ENCODE measurements at regions not wholly inside any gene's neighbourhood (a gene's known extent, or its start where the extent isn't known, plus 50 kb on each side); places are given as distances from the start of the nearest gene placed in this dataset.

DNA sequence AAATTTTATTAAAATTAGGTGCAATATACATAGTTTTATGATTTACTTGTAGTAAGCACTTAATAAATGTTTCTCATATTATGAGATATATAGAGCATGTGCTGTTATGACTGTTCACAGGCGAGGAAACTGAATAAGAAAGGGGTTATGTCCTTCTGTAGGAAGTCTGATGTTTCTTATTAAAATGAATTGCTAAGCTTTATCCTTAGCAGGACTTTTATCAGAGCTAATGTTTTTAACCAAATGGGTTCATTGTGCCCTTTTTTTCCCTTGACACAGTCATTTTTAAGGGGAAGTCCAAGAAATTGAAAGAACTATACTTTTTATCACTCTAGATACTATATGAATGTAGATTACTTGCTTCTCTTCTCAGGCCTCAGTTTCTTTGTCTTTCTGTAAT is 285.2 kb downstream of the PTPRC start:
- no peak for TF ChIP-seq ZNF274 (IDR thresholded peaks at IDR 0.05; ENCODE audit: low read depth, low read length)
- H3K4me3 ChIP-seq (ENCODE audit: low read length), result no peak overlapping the region; the same call in 1 of the 2 replicates

DNA sequence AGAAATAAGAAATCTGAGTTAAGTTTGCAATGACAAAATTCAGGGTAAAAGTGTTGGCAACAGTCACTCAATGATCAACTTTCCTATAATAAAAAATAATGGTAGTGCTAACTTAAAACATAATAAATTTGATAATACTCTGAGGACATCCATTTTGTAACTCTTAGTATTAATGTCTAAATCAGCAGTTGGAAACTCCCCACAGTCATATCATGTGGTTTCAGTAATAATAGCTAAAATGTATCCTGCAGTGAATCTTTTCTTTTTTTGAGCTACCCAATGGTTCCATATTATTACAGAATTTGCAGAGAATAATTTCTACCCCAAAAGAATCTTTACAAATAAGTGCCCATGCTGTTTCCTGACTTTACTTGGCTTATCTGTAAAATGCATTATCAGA is 286.7 kb downstream of the PTPRC start:
- no peak for TF ChIP-seq ZNF274 (IDR thresholded peaks at IDR 0.05; ENCODE audit: low read depth, low read length)
- no peak overlapping the region; the same call in 1 of the 2 replicates for H3K4me3 ChIP-seq (ENCODE audit: low read length)

DNA sequence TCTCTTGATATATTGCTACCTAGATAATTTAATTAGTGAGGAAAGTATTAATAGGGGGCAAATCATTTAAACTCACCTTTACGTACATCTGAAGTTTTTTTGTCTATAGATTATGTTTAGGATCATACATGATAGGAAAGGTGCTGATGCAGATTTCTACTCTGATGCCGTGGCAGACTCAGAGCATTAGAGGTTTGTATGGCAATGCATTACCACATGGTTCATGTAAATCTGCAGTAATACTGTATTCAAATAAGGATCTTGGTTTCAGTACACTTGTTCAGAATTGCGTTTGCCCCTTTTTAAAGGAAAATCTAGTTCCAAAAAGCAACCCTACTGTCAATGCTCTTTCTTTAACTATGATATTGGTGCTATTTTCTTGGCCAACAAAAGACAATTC is 288.3 kb downstream of the PTPRC start:
- TF ChIP-seq ZNF274 (IDR thresholded peaks at IDR 0.05; ENCODE audit: low read depth, low read length), result no peak
- no peak overlapping the region for H3K4me3 ChIP-seq (ENCODE audit: low read length)

DNA sequence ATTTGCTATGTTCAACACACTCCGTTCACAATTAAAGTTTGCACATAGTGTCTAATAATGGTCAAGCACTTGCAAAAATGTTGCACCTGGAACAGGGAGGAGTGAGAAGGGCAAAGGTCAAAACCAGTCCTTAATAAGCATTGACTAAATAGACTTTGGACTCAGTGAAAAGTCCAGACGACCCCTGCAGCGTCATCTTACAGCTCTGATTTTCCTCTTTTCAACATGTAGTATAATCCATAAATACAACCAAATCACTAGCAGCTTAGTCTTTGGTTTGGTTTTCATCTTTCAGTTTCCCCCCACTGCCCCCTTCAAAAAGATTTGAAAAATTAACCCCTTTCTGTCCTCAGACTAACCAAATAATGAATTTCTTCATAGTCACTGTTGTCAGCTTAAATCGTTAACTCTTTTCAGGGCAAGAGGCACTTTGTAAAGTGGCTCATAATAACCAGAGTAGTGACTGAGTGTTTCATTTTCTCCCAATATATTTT is 290.3 kb downstream of the PTPRC start:
- no peak for TF ChIP-seq ZNF274 (IDR thresholded peaks at IDR 0.05; ENCODE audit: low read depth, low read length)
- peak overlapping the region; percentile 51 for H3K4me3 ChIP-seq (ENCODE audit: low read length)

DNA sequence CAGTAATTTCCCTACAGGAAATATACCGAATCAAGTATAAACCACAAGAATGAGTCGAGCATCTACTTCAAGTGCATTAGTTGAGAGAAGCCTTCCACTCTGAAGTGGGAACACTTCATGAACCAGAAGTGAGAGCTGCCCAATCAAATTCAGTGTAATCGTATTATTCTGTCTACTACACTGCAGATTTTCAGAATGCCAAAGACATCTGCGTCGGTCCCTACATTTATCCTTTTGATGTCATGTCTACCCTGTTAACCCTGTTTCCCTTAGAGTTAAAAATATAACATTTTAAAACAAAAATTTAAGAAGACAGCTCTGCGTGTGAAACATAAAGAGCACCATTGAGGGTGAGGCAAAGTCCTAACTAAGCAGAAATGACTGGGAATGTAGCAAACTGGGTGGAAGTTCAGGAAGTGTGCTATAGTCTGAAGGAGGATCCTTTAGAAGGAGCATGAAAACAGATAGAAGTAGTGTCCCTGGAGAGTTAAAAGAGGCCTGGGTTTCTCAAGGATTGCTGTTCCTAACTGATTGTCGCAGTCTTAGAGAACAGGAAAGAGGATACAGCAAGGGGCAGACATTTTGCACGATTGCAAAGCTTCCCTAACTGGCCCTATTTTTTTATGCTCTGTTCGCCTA is 291.2 kb downstream of the PTPRC start:
- peak overlapping the region; percentile 95 for H3K4me3 ChIP-seq (ENCODE audit: low read length)
- TF ChIP-seq ZNF274 (IDR thresholded peaks at IDR 0.05; ENCODE audit: low read depth, low read length), result no peak

DNA sequence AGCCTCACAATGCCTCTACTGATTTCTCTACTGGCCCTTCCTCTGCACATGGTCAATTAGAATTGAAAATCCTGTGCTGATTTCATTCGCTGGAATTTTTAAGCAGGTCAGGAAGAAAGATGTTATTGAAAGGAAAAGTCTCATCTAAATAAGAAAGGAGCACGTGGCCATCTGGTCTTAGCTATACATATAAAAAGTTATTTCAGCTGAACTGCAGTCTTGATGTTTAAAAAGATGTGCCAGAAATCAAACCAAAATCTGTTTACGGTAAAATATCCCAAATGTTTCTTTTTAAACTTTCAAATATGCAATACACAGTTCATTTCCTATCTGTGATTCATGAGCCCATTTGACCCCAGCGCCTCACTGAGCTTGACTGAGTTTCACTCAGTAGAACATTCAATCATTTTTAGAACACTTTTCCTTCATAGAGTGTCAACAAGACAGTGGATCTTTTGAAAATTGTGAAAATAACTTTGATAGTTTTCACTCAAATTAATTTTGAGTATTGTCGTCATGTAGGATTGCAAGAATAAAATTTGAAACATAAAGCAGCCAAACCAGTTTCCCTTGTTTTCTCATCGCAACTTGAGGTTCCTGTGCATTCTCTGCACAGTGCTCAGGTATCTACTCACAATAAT is 293.6 kb downstream of the PTPRC start:
- TF ChIP-seq ZNF274 (IDR thresholded peaks at IDR 0.05; ENCODE audit: low read depth, low read length), result no peak
- peak overlapping the region; percentile 65 for H3K4me3 ChIP-seq (ENCODE audit: low read length)

DNA sequence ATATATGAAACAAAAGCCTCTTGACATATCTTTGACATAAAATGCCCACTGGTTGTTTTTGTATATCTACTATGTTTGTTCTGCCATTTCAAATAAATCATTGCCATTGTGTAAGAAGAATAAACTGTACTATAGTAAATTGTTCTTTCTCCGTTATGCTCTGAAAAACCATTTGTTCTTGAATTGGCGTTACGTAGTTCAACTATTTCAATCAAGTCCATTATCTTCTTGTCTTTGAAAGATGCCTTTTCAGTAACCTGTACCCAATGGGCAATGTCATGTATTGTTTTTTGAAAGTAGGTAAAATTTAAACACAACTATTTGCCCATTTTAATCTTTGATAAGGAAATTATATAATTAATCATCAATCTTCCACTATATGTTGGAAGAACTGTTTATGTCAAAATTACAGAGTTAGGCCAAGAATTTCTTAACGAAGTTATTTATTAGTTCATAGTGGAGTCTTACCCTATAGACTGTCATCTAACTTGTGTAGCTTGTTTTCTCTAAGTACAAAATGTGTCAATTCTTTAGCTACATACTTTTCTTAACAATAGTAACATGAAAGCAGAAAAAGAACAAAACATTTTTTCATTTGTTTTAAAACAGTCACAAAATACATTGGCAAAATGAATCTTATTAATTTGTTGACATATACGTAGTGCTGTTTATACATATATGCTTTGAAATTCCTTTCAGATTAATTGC is 294.8 kb downstream of the PTPRC start:
- no peak for TF ChIP-seq ZNF274 (IDR thresholded peaks at IDR 0.05; ENCODE audit: low read depth, low read length)
- H3K4me3 ChIP-seq (ENCODE audit: low read length), result peak overlapping the region; percentile 99; the same call in 1 of the 2 replicates

DNA sequence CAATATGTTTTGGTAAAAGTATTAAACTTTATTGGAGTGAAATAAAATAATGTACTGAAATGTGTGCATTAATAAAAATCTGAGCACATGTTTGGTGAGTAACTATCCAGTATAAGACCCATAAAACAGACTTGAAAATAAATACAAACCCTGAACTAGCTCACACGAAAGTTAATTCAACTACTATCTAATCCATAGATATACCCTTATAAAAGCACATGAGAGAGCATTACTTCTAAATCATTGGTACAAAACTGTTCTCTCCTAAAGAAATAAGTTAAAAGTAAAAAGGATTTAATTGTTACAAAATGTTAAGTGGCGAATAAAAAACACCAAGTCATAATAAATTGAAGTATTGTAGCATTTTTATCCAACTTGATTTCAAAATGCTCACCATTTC is 295.6 kb downstream of the PTPRC start:
- H3K4me3 ChIP-seq (ENCODE audit: low read length), result peak overlapping the region; percentile 99; the same call in 1 of the 2 replicates
- TF ChIP-seq ZNF274 (IDR thresholded peaks at IDR 0.05; ENCODE audit: low read depth, low read length), result no peak

DNA sequence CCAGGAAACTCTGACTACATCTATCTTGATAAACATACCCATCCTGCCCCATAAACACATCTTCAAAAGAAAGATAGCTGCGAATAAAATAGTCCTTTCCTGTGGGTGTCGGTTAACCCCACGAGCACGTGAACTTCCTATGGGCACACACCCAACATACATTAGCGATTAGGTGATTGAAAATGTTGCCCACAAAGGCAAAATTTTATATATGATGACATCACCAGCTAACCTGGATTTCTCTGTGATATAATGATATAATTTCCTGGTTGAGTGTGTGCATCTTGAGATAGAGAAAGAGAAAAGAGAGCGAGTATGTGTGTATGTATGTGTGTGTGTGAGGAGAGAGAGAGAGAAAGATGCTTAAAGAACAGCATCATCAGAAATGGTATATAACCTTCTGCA is 296.1 kb downstream of the PTPRC start:
- no peak for TF ChIP-seq ZNF274 (IDR thresholded peaks at IDR 0.05; ENCODE audit: low read depth, low read length)
- peak overlapping the region; percentile 99 for H3K4me3 ChIP-seq (ENCODE audit: low read length)

DNA sequence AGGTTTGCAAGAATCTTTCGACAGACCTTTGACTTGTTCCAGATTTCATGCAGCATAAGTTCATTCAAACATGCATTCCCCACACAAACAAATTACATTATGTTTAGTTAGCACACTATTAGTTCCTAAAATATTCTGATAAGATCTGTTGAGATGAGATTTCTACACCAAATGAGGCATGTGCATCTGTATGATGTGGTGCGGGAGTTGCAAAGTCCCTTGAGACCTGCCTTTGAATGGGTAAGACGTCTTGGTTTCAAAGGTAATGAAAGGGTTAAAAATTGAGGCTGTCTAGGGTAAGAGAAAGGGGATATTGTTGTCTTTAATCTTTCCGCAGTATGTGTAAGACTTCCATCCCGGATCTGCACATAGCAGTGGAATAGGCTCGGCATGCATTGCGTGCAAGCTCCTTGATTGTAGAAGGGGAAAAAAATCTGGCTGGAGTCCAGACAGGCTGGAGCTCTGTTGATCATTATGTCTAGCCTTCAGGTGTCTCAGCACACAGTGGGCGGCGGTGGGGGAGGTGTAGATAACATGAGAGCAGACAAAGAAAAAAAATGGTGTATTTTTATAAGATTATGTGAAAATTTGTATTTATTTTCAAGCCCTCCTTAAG is 296.6 kb downstream of the PTPRC start:
- H3K4me3 ChIP-seq (ENCODE audit: low read length), result peak overlapping the region; percentile 99
- TF ChIP-seq ZNF274 (IDR thresholded peaks at IDR 0.05; ENCODE audit: low read depth, low read length), result no peak

DNA sequence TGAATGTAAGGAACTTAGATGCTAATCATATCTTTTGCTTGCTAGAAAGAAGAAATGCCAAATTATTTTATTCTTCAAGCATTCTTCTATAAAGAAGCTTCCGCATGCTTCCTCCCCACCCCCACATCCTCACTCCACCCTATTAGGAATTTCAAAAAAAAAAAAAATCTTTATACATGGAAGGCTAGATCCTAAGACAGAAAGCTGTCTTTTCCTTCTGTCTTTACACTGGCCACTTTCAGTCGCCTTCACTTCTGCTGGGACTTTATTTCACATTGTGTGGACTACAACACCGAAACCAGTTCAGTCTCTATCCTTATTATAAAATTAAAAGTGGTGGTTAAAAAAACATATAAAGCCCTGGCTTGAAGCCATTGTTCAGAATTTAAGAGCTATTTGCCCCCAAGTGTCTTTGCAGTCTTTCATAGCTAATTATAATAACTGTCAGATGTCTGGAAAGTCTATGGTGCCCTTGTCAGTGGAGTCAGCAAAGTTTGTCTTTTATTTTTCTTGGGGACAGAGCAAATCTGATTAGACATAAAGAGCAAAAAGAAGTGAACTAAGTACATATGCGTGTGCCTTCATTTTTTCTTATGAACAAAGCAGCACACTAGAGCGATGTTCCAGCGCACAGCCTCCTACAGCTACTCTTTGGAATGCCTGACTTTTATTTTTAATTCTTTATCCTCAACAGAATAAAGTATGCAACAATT is 297.7 kb downstream of the PTPRC start:
- peak overlapping the region; percentile 99 for H3K4me3 ChIP-seq (ENCODE audit: low read length)
- TF ChIP-seq ZNF274 (IDR thresholded peaks at IDR 0.05; ENCODE audit: low read depth, low read length), result no peak

DNA sequence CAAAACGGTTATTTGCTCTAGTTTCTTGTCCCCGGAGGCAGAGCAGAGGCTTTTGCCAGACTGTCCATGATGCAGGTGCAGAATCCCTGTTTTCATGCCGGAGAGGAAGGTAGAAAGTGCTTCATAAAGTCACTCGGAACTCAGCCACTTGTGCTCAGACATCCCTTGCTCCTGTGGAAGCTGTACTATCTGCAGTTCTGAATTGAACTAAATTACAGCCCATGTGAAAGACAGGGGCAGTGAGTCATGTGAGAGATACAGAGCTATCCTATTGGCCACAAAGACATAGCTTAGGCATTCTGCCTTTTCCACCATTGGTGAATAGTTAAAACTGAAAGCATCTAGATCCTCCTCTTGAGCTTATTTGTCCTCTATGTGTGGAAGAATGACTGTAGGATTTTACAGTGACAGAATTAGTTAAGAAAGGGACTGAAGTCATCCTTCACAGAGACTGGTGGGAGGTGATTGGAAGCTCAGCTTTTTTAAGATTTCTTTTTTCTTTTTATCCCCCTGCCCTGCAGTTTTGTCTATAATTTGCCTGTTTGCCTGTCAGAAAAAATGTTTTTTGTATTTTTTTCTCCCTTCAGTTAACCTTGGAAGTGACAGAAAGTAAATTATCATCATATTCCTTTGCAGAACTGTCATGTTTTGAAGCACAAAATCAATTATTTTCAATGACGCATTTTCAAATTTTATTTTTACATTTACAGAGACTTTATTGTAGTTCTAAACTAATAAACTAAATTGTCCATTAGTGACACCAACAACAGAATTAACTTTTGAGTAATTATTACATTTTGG is 298.6 kb downstream of the PTPRC start:
- peak overlapping the region; percentile 99 for H3K4me3 ChIP-seq (ENCODE audit: low read length)

DNA sequence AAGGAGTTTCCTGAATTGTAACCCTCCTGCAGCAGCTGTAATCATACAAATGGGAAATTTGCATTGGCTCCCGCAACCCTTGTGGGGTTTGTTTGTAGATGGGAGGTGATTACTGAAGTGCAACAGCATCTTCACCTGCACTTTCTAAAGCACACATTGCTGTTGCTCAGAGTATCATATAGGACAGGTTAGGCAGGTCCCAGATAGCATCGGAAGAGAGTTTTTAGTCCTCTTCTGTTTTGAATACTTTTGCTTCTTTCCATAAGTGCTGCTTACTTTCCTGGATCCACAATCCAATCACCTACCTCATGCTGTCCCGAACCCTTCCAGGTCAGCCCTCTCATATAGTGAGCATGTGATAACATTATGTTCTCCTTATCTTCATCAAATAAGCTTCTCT is 300.4 kb downstream of the PTPRC start:
- H3K4me3 ChIP-seq (ENCODE audit: low read length), result no peak overlapping the region
- no peak for TF ChIP-seq ZNF274 (IDR thresholded peaks at IDR 0.05; ENCODE audit: low read depth, low read length)

More for the DNA sequence above, 298.6 kb downstream of the PTPRC start:
- no peak for TF ChIP-seq ZNF274 (IDR thresholded peaks at IDR 0.05; ENCODE audit: low read depth, low read length)

All from GM08714 (cell line).